Medulla oblongata (tissue), 1 donor: ENCODE measurements at regions not wholly inside any gene's neighbourhood (a gene's known extent, or its start where the extent isn't known, plus 50 kb on each side); places are given as distances from the start of the nearest gene placed in this dataset.
"Not testable (repeated sequence)": the region's sequence is repeated elsewhere in the genome, so short reads cannot be mapped to it uniquely, and the experiment has no call there.

ENCODE experiments used
- DNase-seq: peaks from one replicate; pipeline ENCODE4 v3.0.0-alpha.2; 2015; ENCODE audit errors: extremely low spot score

GRCh38 chr5:163266249-163266648 is 171.1 kb upstream of the CCNG1 start:
- DNase-seq = not testable (repeated sequence)

- DNase-seq = peak; percentile 9
Observed at GRCh38 chr5:163269624-163270023, 167.8 kb upstream of the CCNG1 start.

- no peak for DNase-seq
Observed at GRCh38 chr5:163276466-163276865, 160.9 kb upstream of the CCNG1 start.

GRCh38 chr5:163280897-163281296 is 156.5 kb upstream of the CCNG1 start:
- DNase-seq = not testable (repeated sequence)

- no peak for DNase-seq
Observed at GRCh38 chr5:163281512-163281911, 155.9 kb upstream of the CCNG1 start.

GRCh38 chr5:163293836-163294235 is 143.6 kb upstream of the CCNG1 start:
- no peak for DNase-seq

GRCh38 chr5:163303718-163304117 is 133.7 kb upstream of the CCNG1 start:
- no peak for DNase-seq

- no peak for DNase-seq
Observed at GRCh38 chr5:163305655-163306054, 131.7 kb upstream of the CCNG1 start.

GRCh38 chr5:163306421-163306820 is 131.0 kb upstream of the CCNG1 start:
- peak; percentile 11 for DNase-seq

GRCh38 chr5:163309914-163310313 is 127.5 kb upstream of the CCNG1 start:
- no peak for DNase-seq

GRCh38 chr5:163310997-163311396 is 126.4 kb upstream of the CCNG1 start:
- no peak for DNase-seq

GRCh38 chr5:163312598-163312997 is 124.8 kb upstream of the CCNG1 start:
- no peak for DNase-seq

GRCh38 chr5:163313049-163313448 is 124.3 kb upstream of the CCNG1 start:
- DNase-seq = not testable (repeated sequence)

GRCh38 chr5:163316374-163316773 is 121.0 kb upstream of the CCNG1 start:
- DNase-seq = not testable (repeated sequence)

GRCh38 chr5:163318707-163319106 is 118.7 kb upstream of the CCNG1 start:
- DNase-seq = no peak

- no peak for DNase-seq
Observed at GRCh38 chr5:163321511-163321910, 115.9 kb upstream of the CCNG1 start.

- DNase-seq = no peak
Observed at GRCh38 chr5:163330723-163331668, 106.4 kb upstream of the CCNG1 start.

- not testable (repeated sequence) for DNase-seq
Observed at GRCh38 chr5:163336074-163336473, 101.3 kb upstream of the CCNG1 start.

GRCh38 chr5:163339148-163339547 is 98.2 kb upstream of the CCNG1 start:
- no peak for DNase-seq

- not testable (repeated sequence) for DNase-seq
Observed at GRCh38 chr5:163340378-163340777, 97.0 kb upstream of the CCNG1 start.

- no peak for DNase-seq
Observed at GRCh38 chr5:163342306-163342705, 95.1 kb upstream of the CCNG1 start.

- no peak for DNase-seq
Observed at GRCh38 chr5:163345216-163345615, 92.2 kb upstream of the CCNG1 start.

GRCh38 chr5:163347671-163348070 is 89.7 kb upstream of the CCNG1 start:
- DNase-seq = peak; percentile 88
